K562 (cell line): ENCODE measurements at regions not wholly inside any gene's neighbourhood (a gene's known extent, or its start where the extent isn't known, plus 50 kb on each side); places are given as distances from the start of the nearest gene placed in this dataset.

Experiments
- ATAC-seq: fragments of 200-7000 bp; cut with Tn5 transposase; 3 replicates; pipeline ENCODE4 v1.9.1; 2020; ENCODE audit warnings: moderate library complexity
- BruUV-seq: library from RNA; stranded (reverse); fragments of 400-500 nt; replicated peaks from 2 replicates; lab custom pipeline; 2021; lab: Mats Ljungman, UMichigan
- CTCF ChIA-PET: fragments of 300-600 bp; formaldehyde crosslinking; extraction: SDS; loops from one replicate; lab custom pipeline; 2021; ENCODE audit warnings: low intra/inter-chr PET ratio; lab: Yijun Ruan, JAX
- POLR2A ChIA-PET: fragments of 300-600, 350-650 bp; sonication (Branson Sonifier 250); formaldehyde crosslinking; extraction: SDS; loops from one replicate; lab custom pipeline; 2021; ENCODE audit warnings: antibody characterized with exemption, inconsistent platforms; lab: Yijun Ruan, JAX
- DNase-seq, 4 experiments: peaks; one replicate each; pipeline versions ENCODE4 v3.0.0 to v3.0.0-alpha.2; 2011 to 2018; ENCODE audit warnings: low spot score in 3 of 4, mixed read lengths in 3 of 4; ENCODE audit errors: extremely low read depth in 1 of 4
- FAIRE-seq: peaks from 2 replicates; lab custom pipeline; 2011; peaks lifted over from hg19 to GRCh38; lab: Jason Lieb, UNC
- H2AFZ ChIP-seq: 2 replicates; pipeline ENCODE4 v1.6.0; 2011; ENCODE audit warnings: low read depth, low read length, control low read depth, inconsistent platforms
- H3K27ac ChIP-seq: fragments of 200-600 bp; 3 replicates; pipeline ENCODE4 v1.8.0; 2011; ENCODE audit warnings: low read depth, mild to moderate bottlenecking, control low read depth, inconsistent platforms, low read length, moderate library complexity, mixed read lengths; ENCODE audit errors: extremely low read depth
- H3K27me3 ChIP-seq, 2 experiments: fragments of 300-600 bp in 1 of 2; 2 replicates in 1 of 2; 3 replicates in 1 of 2; pipeline versions ENCODE4 v1.6.0 to v1.8.0; 2011; ENCODE audit warnings: inconsistent platforms in 2 of 2, low read length in 2 of 2, mild to moderate bottlenecking in 1 of 2, mixed read lengths in 1 of 2, moderate library complexity in 1 of 2; ENCODE audit not compliant: control insufficient read depth in 2 of 2, insufficient read depth in 2 of 2
- H3K36me3 ChIP-seq: fragments of 300-600 bp; 3 replicates; pipeline ENCODE4 v1.8.0; 2011; ENCODE audit warnings: mild to moderate bottlenecking, low read length, inconsistent platforms; ENCODE audit not compliant: control insufficient read depth, insufficient read depth
- H3K4me1 ChIP-seq, 2 experiments: fragments of 200-600 bp in 1 of 2; replicated peaks in 1 of 2; 2 replicates in 1 of 2; 3 replicates in 1 of 2; pipeline versions ENCODE4 v1.5.1 to v1.8.0; 2011; ENCODE audit warnings: inconsistent platforms in 2 of 2, low read length in 2 of 2, mild to moderate bottlenecking in 1 of 2, mixed read lengths in 1 of 2, moderate library complexity in 1 of 2; ENCODE audit not compliant: control insufficient read depth in 2 of 2, insufficient read depth in 2 of 2
- H3K4me2 ChIP-seq: 2 replicates; pipeline ENCODE4 v1.6.1; 2011; ENCODE audit warnings: low read length, control low read depth, inconsistent platforms, mixed read lengths; ENCODE audit not compliant: insufficient read depth
- H3K4me3 ChIP-seq: fragments of 200-600 bp; sonication (generic), shearing (Covaris generic); 2 replicates; pipeline ENCODE4 v1.5.1; 2016; ENCODE audit warnings: control low read depth, inconsistent platforms
- H3K79me2 ChIP-seq: fragments of 200-600 bp; 3 replicates; pipeline ENCODE4 v1.8.0; 2011; ENCODE audit warnings: low read length, inconsistent platforms; ENCODE audit not compliant: control insufficient read depth, insufficient read depth
- H3K9ac ChIP-seq, 2 experiments: 2 replicates each; pipeline versions ENCODE4 v1.6.0 to v1.6.1; 2011; ENCODE audit warnings: low read depth in 2 of 2, low read length in 2 of 2, control low read depth in 1 of 2, inconsistent platforms in 1 of 2, mild to moderate bottlenecking in 1 of 2, mixed read lengths in 1 of 2; ENCODE audit not compliant: insufficient read depth in 1 of 2
- H3K9me1 ChIP-seq: one replicate; pipeline ENCODE4 v1.6.0; 2011; ENCODE audit warnings: inconsistent platforms, mild to moderate bottlenecking, low read length, moderate library complexity; ENCODE audit not compliant: control insufficient read depth, insufficient read depth
- H3K9me3 ChIP-seq: replicated peaks from 2 replicates; pipeline ENCODE4 v1.5.1; 2011; ENCODE audit warnings: low read depth, low read length, inconsistent platforms; ENCODE audit not compliant: control insufficient read depth, insufficient read depth
- H4K20me1 ChIP-seq: replicated peaks from 2 replicates; pipeline ENCODE4 v1.6.1; 2011; ENCODE audit warnings: low read length, inconsistent platforms, mixed read lengths; ENCODE audit not compliant: control insufficient read depth, insufficient read depth
- ARHGAP35 ChIP-seq: fragments of 450-650 bp; IDR thresholded peaks from 2 replicates; pipeline ENCODE4 v1.6.1; 2018; ENCODE audit not compliant: partially characterized antibody
- HES1 ChIP-seq: fragments of 450-650 bp; IDR thresholded peaks from 2 replicates; pipeline ENCODE4 v1.6.1; 2016; ENCODE audit warnings: low read depth, mild to moderate bottlenecking, moderate library complexity
- ILK ChIP-seq: fragments of 450-650 bp; IDR thresholded peaks from 2 replicates; pipeline ENCODE4 v1.6.1; 2016; ENCODE audit warnings: missing genetic modification characterization, low read depth, mild to moderate bottlenecking, missing compliant biosample characterization, moderate library complexity, borderline replicate concordance
- IRF1 ChIP-seq: sonication (generic); formaldehyde crosslinking; IDR thresholded peaks from 2 replicates; pipeline ENCODE4 v1.8.0; 2022; ENCODE audit warnings: missing genetic modification reagents, mild to moderate bottlenecking, borderline replicate concordance
- KDM1A ChIP-seq, 2 experiments: fragments of 450-650 bp; IDR thresholded peaks; 2 replicates each; pipeline ENCODE4 v1.6.1; 2016; ENCODE audit warnings: mild to moderate bottlenecking in 2 of 2
- KDM4B ChIP-seq, 2 experiments: fragments of 450-650 bp in 1 of 2; sonication (generic) in 1 of 2; IDR thresholded peaks; 2 replicates each; pipeline ENCODE4 v1.6.1; 2016 to 2017; ENCODE audit warnings: borderline replicate concordance in 2 of 2, antibody characterized with exemption in 1 of 2, low read depth in 1 of 2, mild to moderate bottlenecking in 1 of 2
- MTF1 ChIP-seq: fragments of 250-450 bp; sonication (Bioruptor Pico); IDR thresholded peaks from 2 replicates; pipeline ENCODE4 v1.9.0; 2021; ENCODE audit warnings: moderate library complexity, mild to moderate bottlenecking, inconsistent platforms, borderline replicate concordance
- RUNX1 ChIP-seq: sonication (generic); IDR thresholded peaks from 2 replicates; pipeline ENCODE4 v1.6.1; 2016; ENCODE audit warnings: antibody characterized with exemption, low read depth
- SMARCE1 ChIP-seq: fragments of 450-650 bp; IDR thresholded peaks from 2 replicates; pipeline ENCODE4 v1.7.1; 2016; ENCODE audit warnings: mild to moderate bottlenecking
- TBP ChIP-seq: optimal IDR thresholded peaks from 2 replicates; pipeline ENCODE3; 2011; ENCODE audit warnings: low read depth, low read length, improper control_type of control experiment
- TRIM24 ChIP-seq, 2 experiments: fragments of 450-650 bp; IDR thresholded peaks; 2 replicates each; pipeline ENCODE4 v1.6.1; 2016
- ZFP30 ChIP-seq: fragments of 250-450 bp; sonication (Bioruptor Pico); IDR thresholded peaks from 2 replicates; pipeline ENCODE4 v1.8.0; 2022; ENCODE audit warnings: moderate library complexity, mild to moderate bottlenecking, inconsistent platforms, borderline replicate concordance
- ZNF24 ChIP-seq: fragments of 450-650 bp; IDR thresholded peaks from 2 replicates; pipeline ENCODE4 v1.6.1; 2016
- ZNF263 ChIP-seq: sonication (generic); formaldehyde crosslinking; IDR thresholded peaks from 2 replicates; pipeline ENCODE4 v1.8.0; 2022; ENCODE audit warnings: mild to moderate bottlenecking, missing genetic modification reagents, borderline replicate concordance
- ZNF561 ChIP-seq: fragments of 450-650 bp; formaldehyde crosslinking; conservative IDR thresholded peaks from 2 replicates; pipeline ENCODE4 v1.4.0; 2020; ENCODE audit warnings: mild to moderate bottlenecking, moderate library complexity
- ZNF695 ChIP-seq: fragments of 450-650 bp; formaldehyde crosslinking; IDR thresholded peaks from 2 replicates; pipeline ENCODE4 v1.4.0; 2020; ENCODE audit warnings: mild to moderate bottlenecking, moderate library complexity
- ZNF785 ChIP-seq: fragments of 250-450 bp; sonication (Bioruptor Pico); IDR thresholded peaks from 2 replicates; pipeline ENCODE4 v1.4.0; 2020; ENCODE audit warnings: mild to moderate bottlenecking
- whole genome bisulfite sequencing: fragments of 100-300 bp; shearing (Covaris generic); methylation state at CpG from one replicate; pipeline ENCODE4 v1.1.6; 2016; ENCODE audit warnings: low coverage, mixed read lengths; ENCODE audit not compliant: insufficient coverage; ENCODE audit errors: missing lambda C conversion rate; 5-methylcytosine and 5-hydroxymethylcytosine counted together
- in situ Hi-C: fragments of 300-500 bp; cut with MboI; formaldehyde crosslinking; loops from 4 replicates; pipeline ENCODE4 v1.15.0; 2018; ENCODE audit warnings: inconsistent platforms, mixed read lengths
- intact Hi-C: fragments of 100-400 bp; cut with micrococcal nuclease; formaldehyde crosslinking; loops from 2 replicates; pipeline ENCODE4 v1.14.2; 2022

- CTCF ChIA-PET, result no interaction called here
- Histone ChIP-seq H2AFZ (no peak overlapping the region), H3K4me3 (no peak overlapping the region), H3K36me3 (no peaks in the 10 kb centered on the region), H3K9me1 (no peaks in the 10 kb centered on the region), H3K27ac (no peak overlapping the region), H4K20me1 (no peaks in the 10 kb centered on the region), H3K9me3 (no peaks in the 10 kb centered on the region), H3K79me2 (no peaks in the 10 kb centered on the region), H3K4me2 (no peak overlapping the region), H3K27me3 (no peaks in the 10 kb centered on the region), H3K4me1 (no peaks in the 10 kb centered on the region), H3K9ac (no peak overlapping the region)
- WGBS, result 0% methylated on average over 3 of the region's 3 CpGs
- no peak for FAIRE-seq
- DNase-seq, result no peak
- ATAC-seq, result no peak
- in situ Hi-C loops (no loop called here), intact Hi-C loops (no loop called here)
- BruUV-seq, result no TSS peak
- POLR2A ChIA-PET, result no interaction called here
- no peak for TF ChIP-seq ZFP30 (CRISPR knock-in tag)
- TF ChIP-seq ILK (tag), result no peak
- no peak for TF ChIP-seq HES1
- no peak for TF ChIP-seq KDM1A (IDR thresholded peaks at IDR 0.05)
- TF ChIP-seq KDM4B (IDR thresholded peaks at IDR 0.05; ENCODE audit: borderline replicate concordance in 2 of 2, low read depth in 1 of 2), result no peak
- no peak for TF ChIP-seq SMARCE1
- no peak for TF ChIP-seq ZNF263 (CRISPR knock-in tag)
- no peak for TF ChIP-seq ZNF695 (CRISPR knock-in tag)
- TF ChIP-seq ZNF24, result no peak
- no peak for TF ChIP-seq ZNF785 (CRISPR knock-in tag)
- TF ChIP-seq MTF1, result no peak
- TF ChIP-seq ARHGAP35, result no peak
- no peak for TF ChIP-seq TBP
- no peak for TF ChIP-seq TRIM24 (IDR thresholded peaks at IDR 0.05)
- TF ChIP-seq RUNX1, result no peak
- no peak for TF ChIP-seq IRF1
- no peak for TF ChIP-seq ZNF561 (CRISPR knock-in tag)
Observed at GRCh38 chr2:146161256-146161882, 1641.5 kb upstream of the ZEB2 start.
